H9 (cell line): ENCODE measurements at regions not wholly inside any gene's neighbourhood (a gene's known extent, or its start where the extent isn't known, plus 50 kb on each side); places are given as distances from the start of the nearest gene placed in this dataset.

Experiments used
- DNase-seq: peaks from one replicate; pipeline ENCODE4 v3.0.0-alpha.2; 2017
- H2AFZ ChIP-seq: one replicate; pipeline ENCODE4 v1.6.1; 2013; ENCODE audit warnings: mild to moderate bottlenecking, low read length, control low read depth, moderate library complexity
- H2AK5ac ChIP-seq: 2 replicates; pipeline ENCODE4 v1.6.1; 2013; ENCODE audit warnings: low read length, control low read depth, mixed read lengths; ENCODE audit not compliant: insufficient read length
- H2BK120ac ChIP-seq: one replicate; pipeline ENCODE4 v1.6.1; 2013; ENCODE audit warnings: low read depth, mild to moderate bottlenecking, low read length, control low read depth, inconsistent platforms; ENCODE audit not compliant: poor library complexity, severe bottlenecking
- H2BK12ac ChIP-seq: 2 replicates; pipeline ENCODE4 v1.6.1; 2013; ENCODE audit warnings: low read length, control low read depth, mixed read lengths, low read depth; ENCODE audit not compliant: insufficient read length
- H2BK15ac ChIP-seq: 2 replicates; pipeline ENCODE4 v1.6.1; 2013; ENCODE audit warnings: low read depth, low read length, control low read depth
- H2BK20ac ChIP-seq: one replicate; pipeline ENCODE4 v1.6.1; 2013; ENCODE audit warnings: low read depth, mild to moderate bottlenecking, low read length, control low read depth, inconsistent platforms; ENCODE audit not compliant: poor library complexity, severe bottlenecking
- H2BK5ac ChIP-seq: 2 replicates; pipeline ENCODE4 v1.6.1; 2013; ENCODE audit warnings: low read length, control low read depth, mixed read lengths; ENCODE audit not compliant: insufficient read length
- H3K14ac ChIP-seq: 2 replicates; pipeline ENCODE4 v1.6.1; 2013; ENCODE audit warnings: low read length, control low read depth; ENCODE audit not compliant: insufficient read depth
- H3K18ac ChIP-seq: 2 replicates; pipeline ENCODE4 v1.6.1; 2013; ENCODE audit warnings: low read depth, mild to moderate bottlenecking, mixed read lengths, low read length, control low read depth; ENCODE audit not compliant: insufficient read length
- H3K23ac ChIP-seq: 2 replicates; pipeline ENCODE4 v1.6.1; 2013; ENCODE audit warnings: low read length, control low read depth, mixed read lengths, low read depth; ENCODE audit not compliant: insufficient read length
- H3K23me2 ChIP-seq: 2 replicates; pipeline ENCODE4 v1.6.1; 2013; ENCODE audit warnings: low read depth, mild to moderate bottlenecking, mixed read lengths, low read length, control low read depth; ENCODE audit not compliant: insufficient read length, poor library complexity, severe bottlenecking
- H3K27ac ChIP-seq: 2 replicates; pipeline ENCODE4 v1.5.1; 2013; ENCODE audit warnings: low read length, control low read depth, mixed read lengths, low read depth; ENCODE audit not compliant: insufficient read length
- H3K27me3 ChIP-seq: 2 replicates; pipeline ENCODE4 v1.6.1; 2013; ENCODE audit warnings: low read length, control low read depth, inconsistent platforms; ENCODE audit not compliant: insufficient read depth
- H3K4ac ChIP-seq: 2 replicates; pipeline ENCODE4 v1.6.1; 2013; ENCODE audit warnings: low read depth, mild to moderate bottlenecking, control low read depth, inconsistent platforms, low read length, moderate library complexity
- H3K4me1 ChIP-seq: 2 replicates; pipeline ENCODE4 v1.6.1; 2013; ENCODE audit warnings: low read length, control low read depth, inconsistent platforms; ENCODE audit not compliant: insufficient read depth
- H3K4me2 ChIP-seq: 2 replicates; pipeline ENCODE4 v1.6.1; 2013; ENCODE audit warnings: low read length, control low read depth, mixed read lengths; ENCODE audit not compliant: insufficient read length, insufficient read depth
- H3K56ac ChIP-seq: 2 replicates; pipeline ENCODE4 v1.6.1; 2013; ENCODE audit warnings: low read depth, mild to moderate bottlenecking, mixed read lengths, low read length, control low read depth; ENCODE audit not compliant: insufficient read length
- H3K79me1 ChIP-seq: 2 replicates; pipeline ENCODE4 v1.6.1; 2013; ENCODE audit warnings: low read depth, mild to moderate bottlenecking, moderate library complexity, low read length, control low read depth, inconsistent platforms; ENCODE audit not compliant: insufficient read depth, poor library complexity, severe bottlenecking
- H3K79me2 ChIP-seq: 2 replicates; pipeline ENCODE4 v1.6.1; 2013; ENCODE audit warnings: low read length, control low read depth, inconsistent platforms; ENCODE audit not compliant: insufficient read depth
- H3K9ac ChIP-seq: 2 replicates; pipeline ENCODE4 v1.6.1; 2013; ENCODE audit warnings: low read length, control low read depth, mixed read lengths; ENCODE audit not compliant: insufficient read length; ENCODE audit errors: extremely low read depth
- H3K9me3 ChIP-seq: one replicate; pipeline ENCODE4 v1.6.1; 2013; ENCODE audit warnings: low read depth, low read length, inconsistent platforms; ENCODE audit not compliant: control insufficient read depth
- H3T11ph ChIP-seq: one replicate; pipeline ENCODE4 v1.6.1; 2013; ENCODE audit warnings: mild to moderate bottlenecking, low read length, control low read depth, inconsistent platforms
- H4K20me1 ChIP-seq: one replicate; pipeline ENCODE4 v1.6.1; 2013; ENCODE audit not compliant: control insufficient read depth, insufficient read length, insufficient read depth
- H4K5ac ChIP-seq: 2 replicates; pipeline ENCODE4 v1.6.1; 2013; ENCODE audit warnings: low read depth, mild to moderate bottlenecking, mixed read lengths, low read length, control low read depth; ENCODE audit not compliant: insufficient read length
- H4K8ac ChIP-seq: replicated peaks from 2 replicates; pipeline ENCODE4 v1.6.1; 2013; ENCODE audit warnings: low read length, control low read depth, mixed read lengths, low read depth; ENCODE audit not compliant: insufficient read length
- H4K91ac ChIP-seq: 2 replicates; pipeline ENCODE4 v1.6.1; 2013; ENCODE audit warnings: low read depth, mild to moderate bottlenecking, moderate library complexity, mixed read lengths, low read length, control low read depth; ENCODE audit not compliant: insufficient read length
- H3K27ac Mint-ChIP-seq, 3 experiments: 2 replicates in 2 of 3; 3 replicates in 1 of 3; pipeline ENCODE4 v1.8.0; 2020 to 2021; ENCODE audit warnings: mixed read lengths in 3 of 3, mild to moderate bottlenecking in 1 of 3, moderate library complexity in 1 of 3
- H3K27me3 Mint-ChIP-seq: 2 replicates; pipeline ENCODE4 v1.8.0; 2021; ENCODE audit warnings: low read depth, mild to moderate bottlenecking, moderate library complexity, mixed read lengths
- H3K36me3 Mint-ChIP-seq, 3 experiments: 2 replicates in 2 of 3; 3 replicates in 1 of 3; pipeline ENCODE4 v1.8.0; 2020 to 2021; ENCODE audit warnings: low read depth in 3 of 3, mixed read lengths in 3 of 3; ENCODE audit not compliant: insufficient read depth in 1 of 3
- H3K4me1 Mint-ChIP-seq, 2 experiments: 2 replicates each; pipeline ENCODE4 v1.8.0; 2020; ENCODE audit warnings: mixed read lengths in 2 of 2
- H3K4me3 Mint-ChIP-seq, 2 experiments: 2 replicates in 1 of 2; 3 replicates in 1 of 2; pipeline ENCODE4 v1.8.0; 2020 to 2021; ENCODE audit warnings: mild to moderate bottlenecking in 2 of 2, mixed read lengths in 2 of 2, moderate library complexity in 1 of 2
- H3K9me3 Mint-ChIP-seq, 2 experiments: 2 replicates in 1 of 2; 3 replicates in 1 of 2; pipeline ENCODE4 v1.8.0; 2020; ENCODE audit warnings: mild to moderate bottlenecking in 2 of 2, mixed read lengths in 2 of 2, moderate library complexity in 1 of 2
- TF ChIP-seq, protein P1 (sequence below): fragments of 200-600 bp; sonication (generic); conservative IDR thresholded peaks from 3 replicates; pipeline ENCODE4 v1.8.0; 2021; ENCODE audit warnings: antibody characterized with exemption, mild to moderate bottlenecking

DNA sequence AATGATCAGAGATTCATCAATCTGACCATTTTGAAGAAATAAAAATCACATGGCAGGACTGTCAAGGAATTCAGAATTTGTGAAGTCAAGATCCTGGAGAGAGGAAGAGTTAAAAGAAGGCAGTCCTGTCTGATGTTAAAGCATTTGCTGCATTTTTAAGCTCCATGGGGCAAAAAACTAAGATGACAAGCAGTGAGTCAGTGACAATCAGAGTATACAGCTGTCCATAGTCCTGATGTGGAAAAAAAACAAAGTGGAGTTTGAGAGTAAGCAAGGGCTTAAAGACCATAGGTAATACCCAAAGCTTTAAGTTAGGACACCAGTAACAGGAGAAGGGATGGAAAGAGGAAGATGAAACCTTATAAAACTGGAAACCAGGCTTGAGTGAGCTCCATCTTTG, 412.7 kb upstream of the ANKRD30A start:
- no peak overlapping the region for H2AFZ ChIP-seq
- TF ChIP-seq, protein P1, sequence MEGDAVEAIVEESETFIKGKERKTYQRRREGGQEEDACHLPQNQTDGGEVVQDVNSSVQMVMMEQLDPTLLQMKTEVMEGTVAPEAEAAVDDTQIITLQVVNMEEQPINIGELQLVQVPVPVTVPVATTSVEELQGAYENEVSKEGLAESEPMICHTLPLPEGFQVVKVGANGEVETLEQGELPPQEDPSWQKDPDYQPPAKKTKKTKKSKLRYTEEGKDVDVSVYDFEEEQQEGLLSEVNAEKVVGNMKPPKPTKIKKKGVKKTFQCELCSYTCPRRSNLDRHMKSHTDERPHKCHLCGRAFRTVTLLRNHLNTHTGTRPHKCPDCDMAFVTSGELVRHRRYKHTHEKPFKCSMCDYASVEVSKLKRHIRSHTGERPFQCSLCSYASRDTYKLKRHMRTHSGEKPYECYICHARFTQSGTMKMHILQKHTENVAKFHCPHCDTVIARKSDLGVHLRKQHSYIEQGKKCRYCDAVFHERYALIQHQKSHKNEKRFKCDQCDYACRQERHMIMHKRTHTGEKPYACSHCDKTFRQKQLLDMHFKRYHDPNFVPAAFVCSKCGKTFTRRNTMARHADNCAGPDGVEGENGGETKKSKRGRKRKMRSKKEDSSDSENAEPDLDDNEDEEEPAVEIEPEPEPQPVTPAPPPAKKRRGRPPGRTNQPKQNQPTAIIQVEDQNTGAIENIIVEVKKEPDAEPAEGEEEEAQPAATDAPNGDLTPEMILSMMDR: no peak
- H3K9ac ChIP-seq: no peak overlapping the region
- no peak overlapping the region for H3K4ac ChIP-seq
- no peaks in the 10 kb centered on the region for H3K4me1 ChIP-seq
- no peaks in the 10 kb centered on the region for H4K20me1 ChIP-seq
- H3K14ac ChIP-seq: no peak overlapping the region
- Mint-ChIP-seq H3K9me3 (peaks cover 3% of the 10 kb centered on the region in 2 experiments; a peak in 3 of 5 replicates), H3K36me3 (0 out of 7 replicates have a peak, but pooled peaks cover 0 to 3% (median 0%) of the 10 kb centered on the region in 3 experiments), H3K27me3 (no peaks in the 10 kb centered on the region), H3K27ac (no peak overlapping the region), H3K4me1 (no peaks in the 10 kb centered on the region), H3K4me3 (no peak overlapping the region)
- no peak overlapping the region for H3K27ac ChIP-seq
- H4K91ac ChIP-seq: no peak overlapping the region
- no peak overlapping the region for H2AK5ac ChIP-seq
- H2BK12ac ChIP-seq: no peak overlapping the region
- H3K79me2 ChIP-seq: no peaks in the 10 kb centered on the region
- no peak overlapping the region for H2BK15ac ChIP-seq
- no peak for DNase-seq
- no peak overlapping the region for H3K18ac ChIP-seq
- no peak overlapping the region for H3K56ac ChIP-seq
- no peaks in the 10 kb centered on the region for H3K9me3 ChIP-seq
- H3K23me2 ChIP-seq: no peaks in the 10 kb centered on the region
- H2BK20ac ChIP-seq: no peak overlapping the region
- H3K27me3 ChIP-seq: no peaks in the 10 kb centered on the region
- H4K5ac ChIP-seq: no peak overlapping the region
- H3K79me1 ChIP-seq: no peaks in the 10 kb centered on the region
- no peak overlapping the region for H2BK5ac ChIP-seq
- H3K4me2 ChIP-seq: no peak overlapping the region
- no peak overlapping the region for H3T11ph ChIP-seq
- H4K8ac ChIP-seq: no peak overlapping the region
- H2BK120ac ChIP-seq: no peak overlapping the region
- no peak overlapping the region for H3K23ac ChIP-seq
